Right cardiac atrium (tissue), 5 donors: ENCODE measurements at regions not wholly inside any gene's neighbourhood (a gene's known extent, or its start where the extent isn't known, plus 50 kb on each side); places are given as distances from the start of the nearest gene placed in this dataset.
"Not testable (repeated sequence)": the region's sequence is repeated elsewhere in the genome, so short reads cannot be mapped to it uniquely, and the experiment has no call there.

Source experiments
- ATAC-seq, 2 donors: fragments of 200-7000 bp; cut with Tn5 transposase; one replicate each; pipeline versions ENCODE4 v1.8.0 to v1.9.1; 2020; ENCODE audit warnings: moderate library complexity in 2 of 2, mild to moderate bottlenecking in 1 of 2
- DNase-seq, 3 donors: peaks; one replicate each; pipeline ENCODE4 v3.0.0-alpha.2; 2020
- H3K27ac ChIP-seq: one replicate; pipeline ENCODE4 v1.5.1; 2013; ENCODE audit warnings: mild to moderate bottlenecking, low read length, control low read depth, moderate library complexity
- H3K27me3 ChIP-seq: one replicate; pipeline ENCODE4 v1.6.1; 2013; ENCODE audit not compliant: control insufficient read depth, insufficient read depth
- H3K4me1 ChIP-seq: one replicate; pipeline ENCODE4 v1.6.1; 2013; ENCODE audit warnings: low read length; ENCODE audit not compliant: control insufficient read depth, insufficient read depth
- H3K4me3 ChIP-seq: one replicate; pipeline ENCODE4 v1.5.1; 2013; ENCODE audit warnings: low read length, control low read depth
- H3K9me3 ChIP-seq: one replicate; pipeline ENCODE4 v1.6.1; 2013; ENCODE audit warnings: low read length; ENCODE audit not compliant: control insufficient read depth
- WGBS: extraction: QIAGEN DNeasy Blood & Tissue Kit; methylation state at CpG from one replicate; pipeline ENCODE4 v1.1.7; 2013; 5-methylcytosine and 5-hydroxymethylcytosine counted together
- intact Hi-C, 4 donors: fragments of 100-400 bp; cut with DNase I; formaldehyde crosslinking; loops; one replicate each; pipeline versions ENCODE4 v1.11.0 to v1.14.0; 2022 to 2023
- donor health status: healthy with polysubstance abuse.
- donor health status: DM: no; HTN: yes; CAD: no.
- donor health status: DM: no; HTN: no; CAD: no.
- donor health status: DM: no; HTN: yes; CAD: no; lungs with severe emphysema.
- donor health status: DM: yes; HTN: yes; CAD: no.

- DNase-seq, result no peak
- Histone ChIP-seq H3K9me3 (no peaks in the 10 kb centered on the region), H3K27ac (no peak overlapping the region), H3K4me1 (no peaks in the 10 kb centered on the region), H3K27me3 (no peaks in the 10 kb centered on the region), H3K4me3 (no peak overlapping the region)
- intact Hi-C loops, result no loop called here
- no peak for ATAC-seq
- WGBS, result 87% methylated on average over 1 of the region's 1 CpG
Measured at GRCh38 chr9:115411516-115411915, 293.6 kb upstream of the TNC start.

GRCh38 chr9:115411993-115412452 lies 294.1 kb upstream of the TNC start:
- ATAC-seq, result no peak
- no peaks in the 10 kb centered on the region for H3K9me3 ChIP-seq
- DNase-seq, result no peak
- no peak overlapping the region for H3K4me3 ChIP-seq
- H3K27ac ChIP-seq, result no peak overlapping the region
- WGBS, result 46% methylated on average over 2 of the region's 2 CpGs
- no peaks in the 10 kb centered on the region for H3K27me3 ChIP-seq
- H3K4me1 ChIP-seq, result no peaks in the 10 kb centered on the region
- intact Hi-C loops, result no loop called here

GRCh38 chr9:115412656-115413055 lies 294.7 kb upstream of the TNC start:
- no peaks in the 10 kb centered on the region for H3K4me1 ChIP-seq
- DNase-seq (no peak), ATAC-seq (no peak)
- no peaks in the 10 kb centered on the region for H3K9me3 ChIP-seq
- H3K27me3 ChIP-seq, result no peaks in the 10 kb centered on the region
- intact Hi-C loops, result no loop called here
- no peak overlapping the region for H3K27ac ChIP-seq
- H3K4me3 ChIP-seq, result no peak overlapping the region

GRCh38 chr9:115413304-115413703 lies 295.3 kb upstream of the TNC start:
- no peak overlapping the region for H3K27ac ChIP-seq
- ATAC-seq, result no peak

GRCh38 chr9:115413766-115414382 lies 295.9 kb upstream of the TNC start:
- Histone ChIP-seq H3K27me3 (no peaks in the 10 kb centered on the region), H3K9me3 (no peaks in the 10 kb centered on the region), H3K27ac (no peak overlapping the region), H3K4me3 (no peak overlapping the region), H3K4me1 (no peaks in the 10 kb centered on the region)
- 56% methylated on average over 1 of the region's 1 CpG for WGBS
- DNase-seq (no peak), ATAC-seq (no peak)
- intact Hi-C loops, result no loop called here

More at GRCh38 chr9:115413304-115413703, 295.3 kb upstream of the TNC start:
- H3K9me3 ChIP-seq, result no peaks in the 10 kb centered on the region
- no peak for DNase-seq
- intact Hi-C loops, result no loop called here
- no peaks in the 10 kb centered on the region for H3K4me1 ChIP-seq
- no peaks in the 10 kb centered on the region for H3K27me3 ChIP-seq
- no peak overlapping the region for H3K4me3 ChIP-seq

- intact Hi-C loops, result no loop called here
- 88% methylated on average over 1 of the region's 1 CpG for WGBS
- Histone ChIP-seq H3K4me1 (no peaks in the 10 kb centered on the region), H3K9me3 (no peaks in the 10 kb centered on the region), H3K4me3 (no peak overlapping the region), H3K27ac (no peak overlapping the region), H3K27me3 (no peaks in the 10 kb centered on the region)
- no peak for ATAC-seq
- no peak for DNase-seq
Measured at GRCh38 chr9:115414561-115414960, 296.6 kb upstream of the TNC start.

- peak in 1 of 3 donors; percentile 48 for DNase-seq
- Histone ChIP-seq H3K9me3 (no peaks in the 10 kb centered on the region), H3K4me3 (no peak overlapping the region), H3K4me1 (no peaks in the 10 kb centered on the region), H3K27ac (no peak overlapping the region), H3K27me3 (no peaks in the 10 kb centered on the region)
- 40% methylated on average over 3 of the region's 3 CpGs for WGBS
- intact Hi-C loops, result no loop called here
- peak; percentile 21 to 78 for ATAC-seq
Measured at GRCh38 chr9:115415450-115415849, 297.5 kb upstream of the TNC start.

GRCh38 chr9:115416299-115416698 lies 298.3 kb upstream of the TNC start:
- Histone ChIP-seq H3K4me3 (no peak overlapping the region), H3K4me1 (no peaks in the 10 kb centered on the region), H3K27me3 (no peaks in the 10 kb centered on the region), H3K9me3 (no peaks in the 10 kb centered on the region), H3K27ac (no peak overlapping the region)
- ATAC-seq (no peak), DNase-seq (no peak)
- WGBS, result 92% methylated on average over 2 of the region's 2 CpGs
- intact Hi-C loops, result no loop called here

- H3K4me1 ChIP-seq, H3K4me3 ChIP-seq, H3K27ac ChIP-seq, intact Hi-C loops, DNase-seq, H3K27me3 ChIP-seq, H3K9me3 ChIP-seq, ATAC-seq: not testable (repeated sequence)
- WGBS, result 52% methylated on average over 1 of the region's 1 CpG
Measured at GRCh38 chr9:115418181-115418580, 300.2 kb upstream of the TNC start.

- Histone ChIP-seq H3K9me3 (no peaks in the 10 kb centered on the region), H3K27ac (no peak overlapping the region), H3K27me3 (no peaks in the 10 kb centered on the region), H3K4me1 (no peaks in the 10 kb centered on the region), H3K4me3 (no peak overlapping the region)
- intact Hi-C loops, result no loop called here
- WGBS, result 86% methylated on average over 6 of the region's 6 CpGs
- DNase-seq, result no peak
- no peak for ATAC-seq
Measured at GRCh38 chr9:115422932-115423440, 305.0 kb upstream of the TNC start.

GRCh38 chr9:115423646-115424045 lies 305.7 kb upstream of the TNC start:
- Histone ChIP-seq H3K4me1 (no peaks in the 10 kb centered on the region), H3K27me3 (no peaks in the 10 kb centered on the region), H3K9me3 (no peaks in the 10 kb centered on the region), H3K27ac (no peak overlapping the region), H3K4me3 (no peak overlapping the region)
- intact Hi-C loops, result no loop called here
- WGBS, result 76% methylated on average over 3 of the region's 3 CpGs
- no peak for DNase-seq
- ATAC-seq, result no peak

- ATAC-seq (no peak), DNase-seq (no peak)
- Histone ChIP-seq H3K4me1 (no peaks in the 10 kb centered on the region), H3K9me3 (no peaks in the 10 kb centered on the region), H3K4me3 (no peak overlapping the region), H3K27me3 (no peaks in the 10 kb centered on the region), H3K27ac (no peak overlapping the region)
- intact Hi-C loops, result no loop called here
Measured at GRCh38 chr9:115425601-115426000, 307.6 kb upstream of the TNC start.
